ENCODE measurements at regions not wholly inside any gene's neighbourhood (a gene's known extent, or its start where the extent isn't known, plus 50 kb on each side); places are given as distances from the start of the nearest gene placed in this dataset.

DNA sequence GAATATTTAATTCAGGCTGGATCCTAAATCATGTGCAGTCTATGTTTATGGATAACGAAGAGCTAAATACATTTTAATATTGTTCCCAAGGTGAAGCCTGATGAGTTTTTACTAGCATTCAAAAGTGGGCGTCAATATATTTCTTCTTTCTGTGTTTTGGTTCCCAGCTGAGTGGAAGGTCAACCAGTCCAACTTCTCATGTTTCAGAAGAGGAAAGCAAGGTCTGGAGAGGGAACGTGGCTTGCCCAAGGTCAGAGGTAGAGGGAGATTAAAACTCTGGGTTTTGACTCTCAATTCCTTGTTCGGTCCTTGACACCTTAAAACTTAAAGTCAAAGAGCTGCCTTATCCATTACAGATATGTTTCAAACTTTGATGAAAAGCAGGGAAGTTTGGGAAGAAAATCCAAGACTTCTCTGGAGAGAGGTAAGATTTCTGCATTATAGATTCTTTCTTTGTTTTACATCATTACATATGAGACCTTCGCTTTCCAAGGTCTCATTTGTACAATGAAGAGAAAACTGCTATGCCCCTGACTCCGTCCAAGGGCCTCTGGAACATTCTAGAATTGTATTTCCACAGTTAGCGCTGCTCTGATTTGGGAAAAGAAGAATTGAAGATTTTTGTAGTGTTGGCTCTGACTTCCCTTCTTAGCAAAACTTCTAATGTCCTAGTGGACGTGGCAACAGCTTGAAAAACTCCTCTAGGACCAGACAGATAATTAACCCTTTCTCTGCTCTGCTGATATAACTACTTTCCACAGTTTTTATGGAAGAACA is 57.7 kb upstream of the HES1 start:
- Histone ChIP-seq H2AFZ (ENCODE audit: low read length) (no peak overlapping the region), H2BK5ac (ENCODE audit: low read depth, low read length) (no peak overlapping the region), H2AK5ac (ENCODE audit: low read depth, low read length) (no peak overlapping the region), H3K14ac (ENCODE audit: insufficient read length) (no peak overlapping the region), H2BK12ac (ENCODE audit: low read depth, low read length) (no peak overlapping the region), H3K4me3 (ENCODE audit: extremely low read depth in 1 of 4, insufficient read depth in 2 of 4, low read depth in 3 of 4, low read length in 4 of 4) (no peak overlapping the region), H4K91ac (replicated peaks; ENCODE audit: insufficient read length, low read length) (no peak overlapping the region), H3K9me3 (ENCODE audit: insufficient read depth in 2 of 2, low read depth in 1 of 2, low read length in 1 of 2) (no peaks in the 10 kb centered on the region), H4K8ac (ENCODE audit: extremely low read depth, insufficient read depth, low read length) (no peak overlapping the region), H3K9ac (replicated peaks in 1 of 4; ENCODE audit: extremely low read depth in 1 of 4, low read depth in 3 of 4, low read length in 3 of 4) (no peak overlapping the region), H4K5ac (ENCODE audit: insufficient read length, low read depth, low read length) (no peak overlapping the region), H3K4me2 (ENCODE audit: insufficient read depth in 1 of 2, low read depth in 2 of 2, low read length in 2 of 2) (no peak overlapping the region), H3K79me2 (ENCODE audit: control insufficient read depth in 1 of 2, insufficient read depth in 2 of 2, low read length in 2 of 2) (no peaks in the 10 kb centered on the region), H3K56ac (replicated peaks; ENCODE audit: insufficient read length, low read depth, low read length) (no peak overlapping the region), H3K18ac (ENCODE audit: extremely low read depth, low read length) (no peak overlapping the region), H3K23me2 (ENCODE audit: low read depth, low read length) (no peaks in the 10 kb centered on the region; the same call in 1 of the 2 replicates), H3K36me3 (ENCODE audit: control insufficient read depth in 2 of 4, insufficient read depth in 4 of 4, low read length in 3 of 4) (no peaks in the 10 kb centered on the region), H3K23ac (ENCODE audit: insufficient read length) (no peak overlapping the region), H3K27me3 (replicated peaks in 1 of 4; ENCODE audit: control insufficient read depth in 3 of 4, extremely low read depth in 1 of 4, insufficient read depth in 3 of 4, low read length in 3 of 4) (0 out of 7 replicates have a peak, but pooled peaks cover 0 to 2% (median 0%) of the 10 kb centered on the region in 4 experiments), H3K4ac (replicated peaks; ENCODE audit: insufficient read length, low read depth, low read length) (no peak overlapping the region), H2BK120ac (replicated peaks; ENCODE audit: low read depth, low read length) (no peak overlapping the region), H3K4me1 (replicated peaks in 1 of 4; ENCODE audit: control insufficient read depth in 3 of 4, insufficient read depth in 4 of 4, low read length in 3 of 4) (peaks cover 0 to 3% (median under 1%) of the 10 kb centered on the region in 4 experiments; a peak in 3 of 7 replicates), H2BK20ac (ENCODE audit: low read length) (no peak overlapping the region), H3K79me1 (ENCODE audit: low read depth, low read length) (no peaks in the 10 kb centered on the region), H2BK15ac (ENCODE audit: low read length) (no peak overlapping the region), H4K20me1 (replicated peaks in 1 of 2; ENCODE audit: control insufficient read depth in 1 of 2, insufficient read depth in 2 of 2, low read length in 2 of 2) (no peaks in the 10 kb centered on the region), H3K27ac (ENCODE audit: low read depth, low read length) (no peak overlapping the region)
- DNase-seq (ENCODE audit: low read depth in 1 of 2, low spot score in 2 of 2): no peak
- ChIA-PET CTCF (ENCODE audit: partially characterized antibody) (interaction anchor here (0.9 to 1.5 kb wide), 5 partner anchors 8 to 238 kb away, joined by 3 to 6 read pairs (median 3); no protein-coding TSS in a partner anchor), POLR2A (ENCODE audit: partially characterized antibody) (interaction anchor here (0.9 kb wide), 1 partner anchor 57 kb away, joined by 3 read pairs; no protein-coding TSS in a partner anchor)
- no peak for FAIRE-seq
- WGBS, 2 experiments (ENCODE audit: extremely low coverage in 1 of 2, insufficient coverage in 1 of 2, insufficient read length in 1 of 2, insufficient replicate concordance in 2 of 2, low coverage in 1 of 2, low lambda C conversion rate in 2 of 2, missing lambda C conversion rate in 1 of 2): 76% methylated on average over 8 of the region's 8 CpGs; no CpG with 5 or more reads in 1 of the 2 experiments
- no peak for TF ChIP-seq EZH2 (IDR thresholded peaks at IDR 0.05; ENCODE audit: low read depth, low read length, severe bottlenecking)
- no peak for TF ChIP-seq YY1 (IDR thresholded peaks at IDR 0.05; ENCODE audit: low read depth, low read length)
- no peak for TF ChIP-seq JUND (IDR thresholded peaks at IDR 0.05; ENCODE audit: low read length)
- no peak for TF ChIP-seq SIX5 (IDR thresholded peaks at IDR 0.05; ENCODE audit: low read depth, low read length)

All from H1 (cell line).